ENCODE measurements at regions not wholly inside any gene's neighbourhood (a gene's known extent, or its start where the extent isn't known, plus 50 kb on each side); places are given as distances from the start of the nearest gene placed in this dataset.

- TF ChIP-seq CTCF (conservative IDR thresholded peaks at IDR 0.05; ENCODE audit: low read depth in 2 of 2) = peak in 1 of 2 experiments; percentile 65; a peak in 2 of 4 replicates
- TF ChIP-seq EZH2 (IDR thresholded peaks at IDR 0.05; ENCODE audit: low read depth, unreplicated experiment) = no peak
- peak; percentile 41 for TF ChIP-seq POLR2AphosphoS5 (IDR thresholded peaks at IDR 0.05; ENCODE audit: low read depth)
- TF ChIP-seq JUNB (IDR thresholded peaks at IDR 0.05; ENCODE audit: unreplicated experiment) = no peak
Observed at GRCh38 chr6:56843476-56844349, 111.2 kb upstream of the BEND6 start.

All from GM23338 (cell line).